GM10266 (cell line): ENCODE measurements at regions not wholly inside any gene's neighbourhood (a gene's known extent, or its start where the extent isn't known, plus 50 kb on each side); places are given as distances from the start of the nearest gene placed in this dataset.

Experiments used
- DNase-seq: peaks from one replicate; pipeline ENCODE4 v3.0.0; 2012; ENCODE audit errors: extremely low spot score
- TF ChIP-seq, protein P1 (sequence below): IDR thresholded peaks from 2 replicates; pipeline ENCODE4 v1.5.1; 2012; ENCODE audit warnings: mild to moderate bottlenecking, low read depth; ENCODE audit not compliant: control insufficient read depth, insufficient read depth; ENCODE audit errors: missing control alignments

DNA sequence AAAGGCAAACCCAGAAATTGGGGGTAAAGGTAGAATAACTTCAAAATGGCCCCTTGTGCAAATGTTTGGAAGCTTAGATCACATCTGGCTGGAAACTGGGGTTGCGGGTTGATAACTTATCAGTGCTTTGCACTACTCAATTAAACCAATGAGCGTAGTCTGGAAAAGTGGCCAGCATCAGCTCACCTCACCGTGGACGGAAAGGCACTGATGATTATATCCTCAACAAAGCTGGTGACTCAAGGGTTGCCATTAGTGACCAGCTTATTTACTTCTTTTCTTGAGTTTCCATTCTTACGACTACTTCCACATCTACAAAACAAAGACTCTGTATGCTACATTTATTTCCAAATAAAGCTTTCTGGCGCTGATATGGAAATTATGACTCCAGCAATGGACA, 198.5 kb upstream of the HEY2 start:
- no peak for DNase-seq
- TF ChIP-seq, protein P1, sequence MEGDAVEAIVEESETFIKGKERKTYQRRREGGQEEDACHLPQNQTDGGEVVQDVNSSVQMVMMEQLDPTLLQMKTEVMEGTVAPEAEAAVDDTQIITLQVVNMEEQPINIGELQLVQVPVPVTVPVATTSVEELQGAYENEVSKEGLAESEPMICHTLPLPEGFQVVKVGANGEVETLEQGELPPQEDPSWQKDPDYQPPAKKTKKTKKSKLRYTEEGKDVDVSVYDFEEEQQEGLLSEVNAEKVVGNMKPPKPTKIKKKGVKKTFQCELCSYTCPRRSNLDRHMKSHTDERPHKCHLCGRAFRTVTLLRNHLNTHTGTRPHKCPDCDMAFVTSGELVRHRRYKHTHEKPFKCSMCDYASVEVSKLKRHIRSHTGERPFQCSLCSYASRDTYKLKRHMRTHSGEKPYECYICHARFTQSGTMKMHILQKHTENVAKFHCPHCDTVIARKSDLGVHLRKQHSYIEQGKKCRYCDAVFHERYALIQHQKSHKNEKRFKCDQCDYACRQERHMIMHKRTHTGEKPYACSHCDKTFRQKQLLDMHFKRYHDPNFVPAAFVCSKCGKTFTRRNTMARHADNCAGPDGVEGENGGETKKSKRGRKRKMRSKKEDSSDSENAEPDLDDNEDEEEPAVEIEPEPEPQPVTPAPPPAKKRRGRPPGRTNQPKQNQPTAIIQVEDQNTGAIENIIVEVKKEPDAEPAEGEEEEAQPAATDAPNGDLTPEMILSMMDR, result no peak

DNA sequence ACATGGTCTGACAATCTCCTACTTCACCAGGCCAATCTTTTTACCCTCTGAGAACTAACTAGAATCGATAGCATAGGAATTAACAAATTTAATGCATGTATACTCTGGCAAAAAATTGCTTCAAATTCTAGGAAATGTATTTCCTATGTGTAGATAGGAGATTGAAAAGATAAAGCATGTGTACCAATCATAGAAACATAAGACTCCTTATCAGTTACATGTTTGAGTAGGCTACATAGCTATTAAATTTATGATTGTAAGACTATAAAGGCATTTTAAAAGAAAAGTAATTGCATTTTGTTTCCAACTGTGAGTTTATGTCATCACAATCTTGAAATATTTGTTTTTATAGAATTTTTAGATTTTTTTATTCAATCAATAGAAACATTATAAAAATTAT, 196.6 kb upstream of the HEY2 start:
- no peak for DNase-seq
- TF ChIP-seq, protein P1, result no peak

DNA sequence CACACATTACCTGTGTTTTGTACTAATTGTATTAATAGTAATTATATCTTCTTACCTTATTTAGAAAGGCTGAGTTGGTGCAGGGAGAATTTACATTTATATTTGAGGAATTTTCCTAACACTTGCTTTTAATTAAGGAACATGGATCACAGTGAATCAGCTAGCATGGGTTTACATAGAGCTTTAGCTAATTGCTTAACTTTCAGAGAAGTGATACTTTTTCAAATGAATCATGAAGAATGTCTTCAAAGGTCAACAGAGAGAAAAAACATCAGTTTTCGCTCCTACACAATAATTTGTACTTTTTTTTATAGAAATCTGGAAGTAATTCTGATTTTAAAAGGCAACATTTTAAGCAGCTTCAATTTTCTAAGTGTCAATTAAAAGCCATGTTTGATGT, 195.0 kb upstream of the HEY2 start:
- DNase-seq, result no peak
- TF ChIP-seq, protein P1, result no peak

DNA sequence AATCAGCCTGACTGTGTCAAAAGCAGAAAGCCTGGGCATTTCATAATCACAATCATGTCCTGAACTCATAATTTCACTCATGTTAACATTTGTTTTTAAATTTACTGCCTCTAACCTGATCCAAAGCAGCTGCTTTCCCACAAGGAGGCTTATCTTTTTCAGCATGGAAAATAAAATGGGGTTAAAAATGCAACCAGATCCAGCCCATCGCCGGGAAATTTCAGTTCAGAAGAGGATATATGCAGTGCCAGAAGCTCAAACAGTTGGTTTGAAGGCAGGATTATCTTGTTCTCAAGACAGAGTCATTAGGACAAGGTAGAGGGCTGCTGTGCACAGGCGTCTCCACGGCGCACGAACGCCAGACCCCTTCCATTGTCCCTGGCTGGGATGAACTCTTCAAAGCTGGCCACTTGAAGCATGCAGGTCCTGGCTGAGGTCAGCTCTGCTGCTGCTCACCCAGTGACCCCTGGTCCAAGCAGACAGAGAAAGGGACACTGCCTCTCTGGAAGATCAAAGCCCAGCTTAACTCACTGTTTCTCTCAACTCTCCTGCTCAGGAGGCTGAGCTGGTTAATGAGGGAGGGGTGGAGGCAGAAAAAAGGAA, 191.1 kb upstream of the HEY2 start:
- no peak for DNase-seq
- TF ChIP-seq, protein P1, result no peak

DNA sequence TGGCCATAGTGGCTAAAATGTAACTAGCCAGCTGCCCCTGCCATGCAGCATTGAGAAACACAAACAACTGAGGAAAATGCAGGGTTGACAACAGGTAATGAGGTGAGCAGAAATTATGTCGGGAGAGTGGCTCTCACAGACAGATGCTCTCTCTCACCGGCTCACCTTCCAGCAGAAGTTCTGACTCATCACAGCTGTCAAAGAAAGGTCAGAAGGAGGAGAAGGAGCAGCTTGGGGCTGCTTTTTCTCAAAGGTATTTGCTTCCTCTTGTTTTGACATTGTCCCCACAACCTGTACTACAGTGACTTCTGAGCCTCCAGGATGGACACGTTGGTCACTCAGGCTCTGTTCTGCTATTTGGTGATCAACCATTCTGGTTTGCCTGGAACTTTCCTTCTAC, 190.5 kb upstream of the HEY2 start:
- TF ChIP-seq, protein P1, result no peak
- DNase-seq, result no peak

DNA sequence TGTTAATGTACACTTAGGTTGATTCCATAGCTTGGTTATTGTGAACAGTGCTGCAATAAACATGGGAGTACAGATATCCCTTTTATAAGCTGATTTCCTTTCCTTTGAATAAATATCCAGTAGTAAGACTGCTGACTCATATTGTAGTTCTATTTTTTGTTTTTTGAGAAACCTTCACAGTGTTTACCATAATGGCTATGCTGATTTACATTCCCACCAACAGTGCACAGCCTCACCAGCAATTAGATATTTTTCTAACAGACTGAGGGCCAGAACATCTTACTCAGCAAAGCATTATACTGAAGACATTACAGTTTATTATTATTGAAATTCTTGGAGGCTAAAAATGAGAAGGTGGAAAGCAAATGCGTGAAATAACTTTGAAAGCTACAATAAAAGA, 187.3 kb upstream of the HEY2 start:
- TF ChIP-seq, protein P1, result no peak

DNA sequence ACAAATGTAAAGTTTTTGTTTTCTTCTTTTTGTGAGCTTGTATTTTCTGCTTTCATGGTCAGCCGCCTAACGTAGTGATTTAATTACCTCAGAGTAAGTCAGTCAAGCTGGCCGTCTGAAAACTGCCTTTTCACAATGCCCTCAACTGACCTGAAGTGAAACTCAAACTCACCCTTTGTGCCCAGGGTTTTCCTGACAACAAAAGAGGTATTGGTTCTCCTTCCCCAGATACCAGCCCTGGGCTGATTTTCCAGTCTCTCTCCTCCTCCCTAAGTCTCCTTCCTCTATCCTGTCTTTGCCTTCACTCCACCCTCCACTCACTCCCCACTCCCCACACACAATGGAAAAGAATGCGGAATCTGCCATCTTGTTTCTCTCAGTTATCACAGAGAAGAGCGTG, 184.5 kb upstream of the HEY2 start:
- no peak for DNase-seq
- TF ChIP-seq, protein P1, result no peak

More for the DNA sequence above, 187.3 kb upstream of the HEY2 start:
- no peak for DNase-seq
